NCI-H345 (cell line): ENCODE measurements at regions not wholly inside any gene's neighbourhood (a gene's known extent, or its start where the extent isn't known, plus 50 kb on each side); places are given as distances from the start of the nearest gene placed in this dataset.

Experiments
- DNase-seq: peaks from one replicate; lab custom pipeline; 2025; lab: John Stamatoyannopoulos, UW

DNA sequence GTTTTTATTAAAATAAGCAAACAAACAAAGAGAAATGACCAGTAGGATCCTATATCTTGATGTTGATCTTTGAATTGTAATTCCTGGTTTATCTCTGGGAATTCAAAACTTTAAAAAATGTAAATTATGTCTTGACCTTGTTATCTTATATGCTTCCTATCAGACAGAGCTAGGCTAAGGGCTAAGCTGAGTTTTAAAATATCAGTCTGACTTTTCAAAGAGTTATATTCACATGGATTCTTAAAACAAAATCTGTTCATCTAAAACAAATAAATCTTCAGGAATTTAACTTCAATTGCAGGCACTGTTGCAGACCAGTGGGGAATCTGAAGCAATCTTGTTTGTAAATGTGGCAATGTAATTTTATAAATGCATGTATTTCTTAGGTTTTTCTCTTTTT, 1144.1 kb downstream of the LRFN5 start:
- no peak for DNase-seq

DNA sequence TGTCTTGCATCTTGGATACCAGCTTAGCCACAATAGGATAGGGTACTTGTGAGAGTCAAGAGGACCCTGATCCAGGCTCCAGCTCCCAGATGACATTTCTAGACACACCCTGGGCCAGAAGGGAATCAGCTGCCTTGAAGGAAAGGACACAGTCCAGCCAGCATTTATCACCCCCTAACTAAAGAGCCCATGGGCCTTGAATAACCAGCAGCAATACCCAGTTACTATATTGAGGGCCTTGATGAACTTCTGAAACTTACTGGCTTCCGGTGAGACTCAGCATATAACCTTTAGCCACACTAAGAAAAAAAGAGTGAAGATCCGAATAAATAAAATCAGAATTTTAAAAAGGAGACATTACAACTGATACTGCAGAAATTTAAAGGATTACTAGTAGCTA, 1135.4 kb downstream of the LRFN5 start:
- DNase-seq: no peak

DNA sequence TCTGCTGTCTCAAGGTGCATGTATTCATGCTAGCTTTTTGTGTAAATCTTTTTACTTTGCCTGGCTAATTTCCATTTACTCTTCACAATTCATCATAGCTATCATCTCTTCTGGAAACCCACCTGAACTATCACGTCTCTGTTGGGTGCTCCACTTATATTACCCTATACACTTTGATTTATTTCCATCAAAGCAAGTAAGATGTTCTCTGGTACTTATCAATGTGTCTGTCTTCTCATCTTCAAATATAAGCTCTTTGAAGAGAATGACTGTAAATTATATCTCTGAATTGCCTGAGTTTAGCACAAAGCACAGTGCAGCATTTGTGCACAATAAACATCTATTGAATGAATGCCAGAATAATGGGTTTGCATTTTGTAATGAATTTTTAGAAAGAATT, 1129.7 kb downstream of the LRFN5 start:
- DNase-seq: no peak

DNA sequence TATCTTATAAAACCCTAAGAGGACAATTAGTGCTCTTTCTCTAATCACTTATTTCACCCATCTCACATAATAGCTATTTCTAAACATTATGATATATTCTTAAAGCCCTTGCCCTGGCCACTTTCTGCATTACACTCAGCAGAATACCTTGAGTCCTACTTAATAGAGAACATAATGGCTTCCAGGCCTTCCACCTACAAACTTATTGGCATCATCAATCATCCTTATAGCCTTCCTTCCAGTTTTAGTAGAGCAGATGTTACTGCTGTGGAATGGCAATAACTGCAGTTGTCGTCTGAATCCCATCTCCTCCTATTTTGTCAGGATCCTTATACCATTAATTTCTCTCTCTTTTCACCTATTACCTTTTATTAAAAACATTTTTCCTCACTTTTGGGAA, 1127.4 kb downstream of the LRFN5 start:
- no peak for DNase-seq

DNA sequence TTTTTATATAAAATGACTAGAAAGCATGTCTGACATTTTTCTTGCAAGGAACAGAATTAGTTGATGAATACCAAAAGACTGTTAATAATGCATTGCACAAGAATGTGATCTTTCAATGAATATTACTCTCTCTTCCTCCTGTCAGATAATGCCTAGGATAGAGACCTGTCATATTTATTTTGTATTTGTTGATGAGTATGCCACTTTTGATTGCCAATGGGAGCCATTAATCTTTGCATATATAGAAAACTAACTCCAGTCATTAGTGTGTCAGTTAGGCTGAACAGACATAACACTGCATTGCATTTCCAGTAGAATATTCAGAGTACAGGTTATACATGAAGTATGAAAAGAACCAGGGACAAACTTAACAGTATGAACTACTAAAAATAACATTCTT, 1125.3 kb downstream of the LRFN5 start:
- no peak for DNase-seq

DNA sequence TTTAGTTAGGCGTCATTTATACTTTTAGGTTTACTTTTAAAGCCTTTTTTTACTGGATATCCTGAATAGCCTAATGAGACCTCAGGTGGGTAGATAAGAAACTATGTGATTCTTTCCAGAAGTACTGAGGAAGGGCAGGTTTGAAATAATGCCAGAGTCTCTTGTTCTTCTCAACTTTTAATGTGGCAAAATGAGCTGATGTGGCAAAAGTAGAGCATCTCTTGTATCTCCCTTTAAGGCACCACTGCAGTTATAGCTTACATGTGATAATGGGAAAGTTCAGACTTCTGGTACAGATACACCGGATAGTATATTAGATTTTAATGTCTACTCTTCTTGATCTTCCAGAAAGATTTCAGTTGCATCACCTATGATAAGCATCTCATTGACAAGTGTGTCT, 1124.8 kb downstream of the LRFN5 start:
- no peak for DNase-seq

DNA sequence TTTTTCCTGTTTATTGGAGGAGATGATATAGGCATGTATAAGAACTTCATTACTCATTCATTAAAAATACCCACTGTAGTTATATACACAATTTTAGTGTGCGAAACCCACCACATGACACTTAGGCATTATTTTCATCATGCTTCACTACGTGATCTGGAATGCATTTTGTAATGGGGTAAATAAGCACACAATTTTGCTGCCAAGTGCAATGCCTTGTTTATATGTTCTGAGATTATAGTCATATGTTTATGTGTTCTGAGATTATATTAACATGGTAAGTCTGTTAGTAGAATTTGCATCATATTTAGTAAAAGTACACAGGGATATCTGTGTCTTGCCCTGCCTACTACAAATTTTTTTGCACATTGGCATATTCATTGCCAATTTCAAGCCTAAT, 1123.0 kb downstream of the LRFN5 start:
- no peak for DNase-seq

DNA sequence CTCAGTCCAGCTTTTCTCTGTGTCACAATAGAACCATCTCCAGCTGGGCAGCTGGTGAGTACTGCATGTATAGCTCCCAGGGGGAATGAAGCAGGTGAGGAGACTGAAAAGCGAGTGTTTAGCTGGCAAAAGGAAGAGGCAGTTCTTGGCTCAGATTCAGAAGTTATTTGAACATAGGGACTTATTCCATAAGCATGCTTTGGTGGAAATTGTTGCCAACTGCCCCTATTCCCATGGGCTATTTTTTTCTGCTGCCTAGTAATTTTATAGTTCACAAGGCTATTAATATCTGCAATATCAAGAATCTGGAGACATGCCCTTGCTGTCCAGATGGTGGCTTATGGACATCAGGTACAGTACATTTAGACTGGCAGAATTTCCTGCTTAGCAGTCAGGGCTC, 1112.7 kb downstream of the LRFN5 start:
- peak; percentile 98 for DNase-seq

DNA sequence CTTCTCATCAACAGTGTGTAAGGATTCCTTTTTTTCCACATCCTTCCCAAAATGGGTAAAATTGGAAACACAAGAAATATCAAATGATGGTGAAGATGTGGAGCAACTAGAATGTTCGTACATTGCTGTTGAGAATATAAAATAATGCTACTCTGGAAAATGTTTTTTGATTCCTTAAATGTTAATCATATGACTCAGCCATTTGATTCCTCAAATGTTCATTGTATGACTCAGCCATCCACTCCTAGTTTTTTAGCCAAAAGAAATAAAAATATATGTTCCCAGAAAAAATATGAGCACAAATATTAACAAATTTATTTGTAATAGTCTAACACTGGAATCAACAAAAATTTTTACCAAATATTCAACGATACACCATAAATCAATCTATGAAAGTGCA, 1108.6 kb downstream of the LRFN5 start:
- DNase-seq: no peak

DNA sequence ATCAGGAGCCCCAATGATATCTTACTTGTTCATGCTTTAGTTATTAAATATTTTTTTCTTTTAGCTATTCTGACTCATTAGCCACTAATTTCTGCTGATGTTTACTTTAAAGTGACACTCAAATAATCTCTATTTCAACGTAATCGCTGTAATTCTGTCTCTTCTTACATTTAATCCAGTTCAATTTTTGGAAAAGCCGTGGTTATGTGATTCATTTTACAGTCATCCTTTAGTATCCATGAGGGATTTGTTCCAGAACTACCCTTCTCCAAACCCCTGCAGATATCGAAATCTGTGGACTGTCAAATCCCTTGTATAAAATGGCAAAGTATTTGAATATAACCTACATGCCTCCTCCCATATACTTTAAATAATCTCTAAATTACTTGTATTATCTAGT, 1103.4 kb downstream of the LRFN5 start:
- DNase-seq: no peak

DNA sequence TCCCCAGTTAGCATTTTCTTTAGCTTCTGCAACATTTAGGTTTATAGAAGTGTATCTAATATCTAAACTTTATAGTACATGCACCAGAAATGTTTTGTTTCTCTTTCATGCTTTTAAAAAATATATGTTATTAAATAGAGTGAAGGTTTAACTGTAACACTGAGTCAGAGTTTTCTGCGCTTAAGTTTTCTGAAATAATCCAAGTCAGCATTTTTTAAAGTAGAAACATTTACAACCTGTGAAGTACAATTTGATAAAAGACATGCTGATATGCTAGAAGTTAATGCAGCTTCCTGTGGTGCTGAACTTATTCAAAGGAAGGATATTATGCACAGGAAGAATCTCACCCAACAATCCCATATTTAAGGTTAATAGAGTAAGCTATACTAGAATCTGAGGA, 1096.8 kb downstream of the LRFN5 start:
- no peak for DNase-seq

DNA sequence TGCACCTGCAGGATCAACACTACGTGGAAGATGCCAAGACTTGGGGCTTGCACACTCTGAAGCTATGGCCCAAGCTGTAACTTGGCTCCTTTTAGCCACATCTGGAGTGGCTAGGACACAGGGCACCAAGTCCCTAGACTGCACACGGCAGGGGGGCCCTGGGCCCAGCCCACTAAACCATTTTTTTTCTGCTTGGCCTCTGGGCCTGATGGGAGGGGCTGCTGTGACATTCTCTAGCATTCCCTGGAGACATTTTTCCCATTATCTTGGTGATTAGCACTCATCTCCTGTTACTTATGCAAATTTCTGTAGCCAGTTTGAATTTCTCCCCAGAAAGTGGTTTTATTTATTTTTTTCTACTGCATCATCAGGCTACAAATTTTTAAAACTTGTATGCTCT, 1080.7 kb downstream of the LRFN5 start:
- no peak for DNase-seq

DNA sequence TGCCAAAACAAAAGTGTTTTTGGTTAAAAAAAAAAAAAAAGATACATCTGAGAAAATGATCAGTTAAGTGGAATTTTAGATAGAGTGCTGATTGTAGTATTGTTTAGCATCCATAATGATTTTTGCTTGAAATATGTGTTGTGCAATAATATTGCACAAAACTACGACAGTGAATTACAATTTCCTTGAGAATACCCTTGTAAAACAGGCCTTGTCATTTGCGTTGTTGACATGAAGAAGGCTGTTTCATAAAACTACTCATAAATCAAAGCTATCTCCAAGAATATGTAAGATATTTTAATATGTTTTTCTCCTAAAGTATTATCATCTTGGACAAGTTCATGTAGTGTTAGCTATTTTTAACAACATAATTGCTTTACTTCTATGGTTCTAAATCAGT, 1077.0 kb downstream of the LRFN5 start:
- no peak for DNase-seq

DNA sequence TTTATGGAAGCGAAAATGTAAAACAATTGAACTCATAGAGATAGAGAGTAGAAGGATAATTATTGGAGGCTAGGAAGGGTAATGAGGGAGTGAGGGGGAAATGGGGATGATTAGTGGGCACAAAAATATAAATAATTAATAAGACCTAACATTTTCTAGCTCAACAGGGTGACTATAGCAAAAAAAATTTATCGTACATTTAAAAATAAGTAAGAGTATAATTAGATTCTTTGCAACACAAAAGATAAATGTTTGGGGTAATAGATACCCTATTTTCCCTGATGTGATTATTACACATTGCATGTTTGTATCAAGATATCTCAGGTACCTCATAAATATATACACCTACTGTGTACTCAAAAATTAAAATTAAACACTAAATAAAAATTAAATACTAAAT, 1070.0 kb downstream of the LRFN5 start:
- DNase-seq: no peak

DNA sequence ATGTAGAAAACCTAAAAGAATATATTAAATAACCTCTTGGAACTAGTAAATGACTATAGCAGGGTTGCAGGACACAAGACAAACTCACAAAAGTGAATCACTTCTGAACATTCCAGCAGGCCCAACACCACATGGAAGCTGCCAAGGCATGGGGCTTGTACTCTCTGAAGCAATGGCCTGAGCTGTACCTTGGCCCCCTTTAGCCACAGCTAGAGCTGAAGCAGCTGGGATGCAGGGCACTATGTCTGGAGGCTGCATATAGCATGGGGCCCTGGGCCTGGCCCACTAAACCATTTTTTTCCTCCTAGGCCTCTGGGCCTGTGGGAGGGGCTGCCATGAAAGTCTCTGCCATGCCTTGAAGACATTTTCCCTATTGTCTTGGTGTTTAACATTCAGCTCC, 1067.3 kb downstream of the LRFN5 start:
- no peak for DNase-seq

DNA sequence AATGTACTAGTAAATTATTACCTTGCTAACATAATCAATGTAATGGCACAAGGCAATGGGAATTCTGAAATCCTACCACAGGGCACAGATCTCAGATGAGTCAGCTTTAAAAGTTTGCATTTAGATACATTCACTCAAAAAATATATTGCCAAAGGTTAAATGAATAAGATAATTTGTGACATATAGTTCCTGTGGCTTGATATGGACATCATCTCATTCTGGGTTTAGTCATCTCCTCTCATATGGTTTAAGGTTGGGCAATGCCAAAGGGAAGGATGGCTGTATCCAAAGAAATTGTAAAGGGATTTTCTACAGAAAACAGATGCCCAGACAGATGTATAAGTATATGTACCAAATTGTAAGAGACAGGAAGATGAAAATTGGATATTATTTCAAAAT, 1065.0 kb downstream of the LRFN5 start:
- no peak for DNase-seq

DNA sequence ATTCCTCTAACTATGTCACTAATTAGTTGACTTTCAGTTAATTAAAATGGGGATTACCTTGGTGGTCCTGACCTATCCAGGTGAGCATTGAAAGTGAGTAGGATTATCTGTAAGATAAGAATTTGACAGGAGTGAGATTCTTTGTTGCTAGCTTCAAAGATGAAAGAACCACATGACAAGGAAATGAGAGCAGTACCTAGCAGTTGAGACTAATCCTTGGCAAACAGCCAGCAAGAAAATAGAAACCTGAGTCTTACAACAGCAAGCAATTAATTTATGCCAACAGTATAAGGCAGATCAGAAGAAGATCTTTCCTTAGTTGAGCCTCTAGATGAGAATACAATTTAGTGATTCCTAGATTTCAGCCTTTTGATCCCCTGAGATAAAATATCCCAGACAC, 1058.4 kb downstream of the LRFN5 start:
- no peak for DNase-seq

DNA sequence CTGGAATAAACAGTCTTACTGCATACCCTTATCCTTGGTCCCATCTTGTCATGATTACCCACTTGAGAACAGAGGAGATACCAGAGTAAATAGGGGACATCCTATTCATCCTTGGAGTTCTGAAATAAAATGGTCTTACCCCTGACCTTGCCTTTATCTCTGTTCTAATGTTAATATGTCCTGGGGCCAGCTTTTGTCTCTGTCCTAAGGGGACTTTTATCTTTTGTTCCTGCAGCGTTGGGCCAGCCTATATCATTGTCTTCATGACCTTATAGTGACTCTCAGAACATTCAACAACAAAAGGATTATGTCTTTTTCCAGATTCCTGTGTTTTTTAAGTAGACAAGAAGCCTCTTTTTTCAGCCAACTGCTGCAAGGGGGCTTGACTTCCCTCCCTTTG, 1057.5 kb downstream of the LRFN5 start:
- no peak for DNase-seq

DNA sequence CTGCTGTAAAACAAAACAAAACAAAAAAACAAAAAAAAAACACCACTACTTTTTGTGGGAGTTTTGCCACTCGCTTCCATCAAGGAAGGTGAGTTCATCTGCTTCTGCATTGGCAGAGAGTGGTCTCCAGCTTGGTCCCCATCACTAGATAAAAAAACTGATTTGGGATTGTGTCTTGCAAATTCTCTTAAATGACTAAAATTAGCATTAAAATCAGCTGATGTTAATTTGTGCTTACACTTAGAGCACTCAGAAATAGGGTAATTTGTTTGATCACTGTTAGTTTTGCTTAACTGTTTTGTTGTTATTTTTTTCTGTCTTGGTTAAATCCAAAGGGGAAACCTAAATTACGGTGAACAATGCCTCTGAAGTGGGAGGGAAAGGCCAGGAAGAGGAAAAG, 1048.0 kb downstream of the LRFN5 start:
- no peak for DNase-seq

DNA sequence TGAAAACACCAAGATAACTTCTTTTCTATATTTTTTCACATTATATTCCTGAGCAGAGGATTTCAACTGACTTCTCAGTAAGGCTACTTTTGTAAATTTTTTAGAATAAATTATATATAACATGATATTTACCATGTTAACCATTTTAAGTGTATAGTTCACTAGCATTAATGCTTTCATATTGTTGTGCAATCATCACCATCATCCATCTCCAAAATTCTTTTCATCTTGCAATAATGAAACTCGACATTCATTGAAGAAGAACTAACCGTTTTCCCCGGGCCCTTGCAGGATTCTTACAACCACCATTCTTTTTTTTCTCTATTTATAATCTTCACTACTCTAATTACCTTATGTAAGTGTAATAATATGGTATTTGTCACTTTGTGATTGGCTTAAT, 1036.1 kb downstream of the LRFN5 start:
- DNase-seq: no peak

DNA sequence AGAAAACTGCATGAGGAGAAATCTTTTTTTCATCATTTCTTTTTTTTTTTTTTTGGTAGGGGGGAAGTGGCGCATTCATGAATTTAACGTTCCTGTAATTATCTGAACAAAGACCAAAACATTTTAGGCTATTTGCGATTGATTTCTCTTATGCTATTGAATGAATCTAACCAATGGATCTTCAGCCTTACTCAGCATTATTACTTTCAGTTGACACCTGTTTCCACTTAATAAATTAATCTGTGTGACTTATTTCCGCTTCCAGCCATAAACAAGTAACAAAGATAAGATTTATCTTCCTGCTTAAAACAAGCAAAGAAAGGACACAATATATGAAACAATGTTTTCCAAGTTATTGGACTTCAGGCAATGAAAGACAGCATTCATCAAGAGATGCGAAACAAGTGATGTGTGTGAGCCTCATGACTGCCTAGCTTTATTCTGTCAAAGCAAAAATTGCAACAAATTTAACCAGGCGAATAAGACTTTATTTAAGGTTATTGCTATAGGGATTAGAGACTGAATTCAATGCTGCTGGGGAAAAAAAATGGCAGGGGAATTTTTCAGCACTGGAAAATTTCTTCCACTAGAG, 1026.9 kb downstream of the LRFN5 start:
- no peak for DNase-seq

DNA sequence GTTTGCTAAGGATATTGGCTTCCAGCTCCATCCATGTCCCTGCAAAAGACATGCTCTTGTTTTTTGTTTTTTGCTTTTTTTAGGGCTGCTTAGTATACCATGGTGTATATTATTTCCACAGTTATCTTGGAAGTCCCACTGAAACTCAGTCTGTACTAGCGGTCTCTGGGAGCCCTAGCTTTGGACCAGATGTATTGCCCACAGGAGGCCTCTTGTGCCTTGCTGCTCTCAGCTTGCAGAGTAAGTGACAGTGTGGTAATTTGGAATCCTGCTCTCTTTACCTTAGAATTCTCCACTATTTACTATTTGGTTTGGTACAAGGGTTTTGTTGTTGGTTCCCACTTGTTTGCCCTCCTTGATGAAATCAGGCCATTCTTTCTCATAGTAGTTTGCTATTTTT, 1022.9 kb downstream of the LRFN5 start:
- no peak for DNase-seq

DNA sequence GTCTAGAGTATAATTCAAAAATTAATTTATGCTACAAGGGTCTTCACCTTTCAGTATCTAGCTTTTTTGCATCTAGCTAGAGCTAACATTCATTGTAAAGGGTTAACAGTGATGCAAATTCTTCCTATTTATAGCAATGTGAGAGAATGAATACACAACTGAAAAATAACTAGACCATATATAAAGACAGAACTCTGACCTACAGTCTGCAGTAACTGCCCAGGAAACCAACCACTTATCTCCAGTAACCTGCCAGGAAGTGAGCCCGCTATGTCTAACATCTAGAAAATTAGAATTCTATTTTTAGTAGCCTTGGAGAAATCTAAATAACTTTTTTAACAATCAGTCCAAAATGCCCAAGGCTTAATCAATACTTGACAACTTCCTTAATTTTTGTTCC, 1021.9 kb downstream of the LRFN5 start:
- no peak for DNase-seq

DNA sequence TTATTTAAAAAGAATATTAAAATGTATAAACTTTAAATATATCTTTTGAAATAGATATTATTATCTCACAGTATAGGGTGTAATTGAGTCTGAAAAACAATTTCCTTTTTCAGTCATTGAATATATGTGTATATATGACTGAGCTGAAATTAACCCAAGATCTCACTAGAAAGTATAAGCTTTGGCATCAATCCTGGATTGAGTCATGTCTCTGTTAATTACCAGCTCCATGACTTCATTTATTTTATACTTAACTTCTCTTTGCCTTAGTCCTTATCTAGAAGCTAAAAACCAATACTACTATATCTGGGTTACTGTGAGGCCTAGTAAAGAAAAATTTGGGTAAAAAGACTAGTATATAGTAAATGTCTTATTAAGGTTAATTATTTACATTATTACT, 1020.3 kb downstream of the LRFN5 start:
- DNase-seq: no peak
